NCI-H1417 treated with DMSO at 0.1 percent for 48 hours (cell line): ENCODE measurements at regions not wholly inside any gene's neighbourhood (a gene's known extent, or its start where the extent isn't known, plus 50 kb on each side); places are given as distances from the start of the nearest gene placed in this dataset.
"Not testable (repeated sequence)": the region's sequence is repeated elsewhere in the genome, so short reads cannot be mapped to it uniquely, and the experiment has no call there.

Experiments used
- DNase-seq: peaks from one replicate; lab custom pipeline; 2025; lab: John Stamatoyannopoulos, UW

- DNase-seq, result no peak
Measured at GRCh38 chr10:3959370-3960325, 174.6 kb upstream of the KLF6 start.

- no peak for DNase-seq
Measured at GRCh38 chr10:3958472-3958996, 173.5 kb upstream of the KLF6 start.

- no peak for DNase-seq
Measured at GRCh38 chr10:3955955-3956617, 171.1 kb upstream of the KLF6 start.

- DNase-seq, result no peak
Measured at GRCh38 chr10:3955493-3955892, 170.5 kb upstream of the KLF6 start.

GRCh38 chr10:3954615-3955014, 169.6 kb upstream of the KLF6 start:
- no peak for DNase-seq

- DNase-seq, result not testable (repeated sequence)
Measured at GRCh38 chr10:3954007-3954406, 169.0 kb upstream of the KLF6 start.

- no peak for DNase-seq
Measured at GRCh38 chr10:3951993-3952392, 167.0 kb upstream of the KLF6 start.

- no peak for DNase-seq
Measured at GRCh38 chr10:3950676-3951275, 165.8 kb upstream of the KLF6 start.

- no peak for DNase-seq
Measured at GRCh38 chr10:3949711-3950110, 164.7 kb upstream of the KLF6 start.

GRCh38 chr10:3948843-3949242, 163.8 kb upstream of the KLF6 start:
- DNase-seq, result no peak

- DNase-seq, result no peak
Measured at GRCh38 chr10:3946234-3947229, 161.5 kb upstream of the KLF6 start.

- no peak for DNase-seq
Measured at GRCh38 chr10:3945026-3945425, 160.0 kb upstream of the KLF6 start.

GRCh38 chr10:3944591-3944990, 159.6 kb upstream of the KLF6 start:
- no peak for DNase-seq

GRCh38 chr10:3943695-3944257, 158.8 kb upstream of the KLF6 start:
- DNase-seq, result no peak

- no peak for DNase-seq
Measured at GRCh38 chr10:3942937-3943489, 158.0 kb upstream of the KLF6 start.

- DNase-seq, result no peak
Measured at GRCh38 chr10:3941676-3942075, 156.7 kb upstream of the KLF6 start.

GRCh38 chr10:3936422-3937040, 151.5 kb upstream of the KLF6 start:
- DNase-seq, result no peak

GRCh38 chr10:3935933-3936359, 150.9 kb upstream of the KLF6 start:
- DNase-seq, result no peak

- no peak for DNase-seq
Measured at GRCh38 chr10:3935141-3935540, 150.1 kb upstream of the KLF6 start.

- no peak for DNase-seq
Measured at GRCh38 chr10:3933733-3934132, 148.7 kb upstream of the KLF6 start.
